PFSK-1 (cell line): ENCODE measurements at regions not wholly inside any gene's neighbourhood (a gene's known extent, or its start where the extent isn't known, plus 50 kb on each side); places are given as distances from the start of the nearest gene placed in this dataset.

Experiments
- POLR2AphosphoS5 ChIP-seq: IDR thresholded peaks from 2 replicates; pipeline ENCODE4 v1.6.1; 2012; ENCODE audit warnings: low read depth, mild to moderate bottlenecking, control low read depth, low read length, moderate library complexity
- REST ChIP-seq, 2 experiments: IDR thresholded peaks; 2 replicates each; pipeline versions ENCODE4 v1.6.1 to v1.8.0; 2011 to 2012; ENCODE audit warnings: low read depth in 2 of 2, low read length in 2 of 2, control low read depth in 1 of 2, inconsistent platforms in 1 of 2, mild to moderate bottlenecking in 1 of 2, moderate library complexity in 1 of 2; ENCODE audit not compliant: insufficient read depth in 1 of 2
- SIN3A ChIP-seq: IDR thresholded peaks from 2 replicates; pipeline ENCODE4 v1.6.1; 2012; ENCODE audit warnings: mild to moderate bottlenecking, low read length, moderate library complexity, borderline replicate concordance; ENCODE audit not compliant: insufficient read depth
- TAF1 ChIP-seq: IDR thresholded peaks from 2 replicates; pipeline ENCODE4 v1.6.1; 2012; ENCODE audit warnings: low read length, control low read depth, borderline replicate concordance; ENCODE audit not compliant: insufficient read depth

- TF ChIP-seq TAF1 (peak; percentile 0; the same call in 1 of the 2 replicates), SIN3A (no peak), REST (IDR thresholded peaks at IDR 0.05; ENCODE audit: insufficient read depth in 1 of 2, low read depth in 2 of 2, low read length in 2 of 2) (no peak), POLR2AphosphoS5 (no peak)
Observed at GRCh38 chr10:28906415-28906814, 229.1 kb downstream of the BAMBI start.
